GM19324 (cell line): ENCODE measurements at regions not wholly inside any gene's neighbourhood (a gene's known extent, or its start where the extent isn't known, plus 50 kb on each side); places are given as distances from the start of the nearest gene placed in this dataset.

Source experiments
- ATAC-seq: cut with Tn5 transposase; IDR thresholded peaks from one replicate; pipeline ENCODE4 v1.9.1; 2021; ENCODE audit warnings: mild to moderate bottlenecking, moderate library complexity; ENCODE audit not compliant: unreplicated experiment, low FRiP score

DNA sequence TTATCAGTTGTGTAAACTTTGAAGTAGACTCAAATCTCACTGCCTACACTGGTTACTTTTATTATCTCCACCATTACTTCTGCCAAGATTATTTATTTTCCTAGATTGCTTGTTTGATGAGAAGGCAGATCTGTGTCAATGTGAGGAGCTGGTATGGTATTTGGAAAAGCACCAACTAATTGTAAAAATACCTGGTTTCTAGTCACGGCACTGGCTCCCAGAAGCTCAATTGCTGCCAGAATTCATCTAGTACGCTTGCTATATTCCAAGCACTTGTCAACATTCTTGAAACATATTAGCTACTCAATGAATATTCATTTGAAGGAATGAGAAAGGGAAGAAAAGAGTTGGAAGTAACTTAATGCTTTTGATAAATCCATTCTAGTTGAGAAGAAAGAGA lies 1376.8 kb upstream of the ADGRL3 start:
- no peak for ATAC-seq

DNA sequence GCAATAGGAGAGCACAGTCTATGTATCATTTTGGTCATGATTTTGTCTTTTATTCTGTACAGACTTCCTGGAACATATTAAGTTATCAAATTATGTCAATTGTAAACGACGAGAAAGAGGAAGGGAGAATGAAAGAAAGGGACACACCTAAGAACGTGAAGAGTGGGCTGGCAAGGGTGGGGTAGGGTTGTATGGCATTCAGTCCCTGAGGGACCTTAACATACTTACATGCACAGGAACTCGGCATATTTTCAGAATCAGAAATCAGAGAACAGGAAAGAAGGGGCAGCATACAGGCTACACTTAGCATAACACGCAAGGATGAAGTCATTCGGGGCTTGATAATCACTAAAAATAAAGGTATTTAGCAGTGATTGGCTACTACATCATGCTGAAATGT lies 1375.0 kb upstream of the ADGRL3 start:
- no peak for ATAC-seq

DNA sequence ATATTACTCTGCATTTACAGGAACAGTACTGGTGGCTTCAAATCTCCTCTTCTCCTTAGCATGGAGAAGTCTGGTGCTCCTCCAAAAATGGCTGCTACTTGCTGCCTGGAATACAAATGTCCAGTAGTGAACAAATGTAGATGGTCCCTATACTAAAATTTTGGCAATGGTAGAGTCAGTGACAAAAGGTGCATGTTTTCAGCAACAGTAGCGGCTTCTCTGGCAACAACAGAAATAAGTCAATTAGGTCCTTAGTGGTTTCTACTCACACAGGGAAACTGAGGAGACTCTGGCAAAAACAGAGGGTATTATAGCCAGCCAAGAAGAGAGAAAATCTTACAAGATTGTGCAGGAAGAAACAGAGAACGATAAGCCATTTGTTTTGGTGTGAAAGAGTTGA lies 1368.4 kb upstream of the ADGRL3 start:
- no peak for ATAC-seq

DNA sequence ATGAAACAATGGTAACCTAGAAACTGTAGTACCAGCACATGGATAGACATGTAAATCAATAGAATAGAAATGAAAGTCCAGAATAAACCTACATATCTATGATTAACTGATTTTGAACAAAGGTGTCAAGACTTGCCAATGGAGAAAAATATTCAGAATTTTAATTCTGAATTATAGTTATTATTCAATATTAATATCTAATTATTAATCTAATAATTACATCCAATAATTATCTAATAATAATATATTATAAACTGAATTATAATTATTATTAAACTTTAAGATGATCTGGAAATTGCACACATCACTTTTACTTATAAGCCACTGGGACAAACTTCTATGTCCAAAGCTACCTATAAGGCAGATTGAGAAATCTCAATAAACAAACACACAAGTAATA lies 1365.2 kb upstream of the ADGRL3 start:
- ATAC-seq: no peak

DNA sequence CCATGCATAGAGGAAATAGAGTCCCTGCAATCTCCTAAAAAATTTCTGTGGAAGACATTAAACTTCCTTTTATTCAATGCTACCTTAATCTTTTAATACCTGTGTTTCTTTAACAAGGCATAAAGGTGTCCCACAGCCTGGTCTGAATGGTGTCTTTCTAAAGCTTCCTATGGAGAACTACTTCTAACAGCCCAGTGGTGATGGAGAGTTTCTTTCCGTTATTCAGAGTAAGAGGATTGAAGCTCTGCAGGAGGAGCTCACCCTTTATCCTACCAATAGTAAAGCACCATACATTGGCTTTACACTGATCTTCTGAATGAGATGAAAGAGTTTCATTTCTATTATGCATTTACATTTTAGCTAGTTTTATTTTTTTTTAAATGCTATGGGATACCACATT lies 1362.4 kb upstream of the ADGRL3 start:
- no peak for ATAC-seq

DNA sequence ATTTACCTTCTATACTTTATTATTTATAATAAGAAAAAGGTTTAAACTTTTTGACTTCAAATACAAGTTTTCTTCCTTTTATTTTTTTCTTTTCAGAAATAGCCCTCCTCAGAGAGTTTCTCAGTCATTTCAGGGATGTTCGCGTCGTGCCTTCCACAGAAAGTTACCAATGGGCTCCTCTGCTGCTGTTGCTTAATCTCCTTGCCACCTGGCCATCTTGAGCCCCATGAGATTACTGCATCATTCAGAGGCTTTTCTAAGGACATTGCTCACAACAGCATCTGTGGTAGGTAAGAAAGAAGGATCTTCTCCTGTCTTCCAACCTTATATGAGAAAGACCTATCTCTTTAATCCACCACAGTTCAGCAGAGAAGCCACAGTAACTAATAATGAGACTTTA lies 1361.9 kb upstream of the ADGRL3 start:
- ATAC-seq: no peak

DNA sequence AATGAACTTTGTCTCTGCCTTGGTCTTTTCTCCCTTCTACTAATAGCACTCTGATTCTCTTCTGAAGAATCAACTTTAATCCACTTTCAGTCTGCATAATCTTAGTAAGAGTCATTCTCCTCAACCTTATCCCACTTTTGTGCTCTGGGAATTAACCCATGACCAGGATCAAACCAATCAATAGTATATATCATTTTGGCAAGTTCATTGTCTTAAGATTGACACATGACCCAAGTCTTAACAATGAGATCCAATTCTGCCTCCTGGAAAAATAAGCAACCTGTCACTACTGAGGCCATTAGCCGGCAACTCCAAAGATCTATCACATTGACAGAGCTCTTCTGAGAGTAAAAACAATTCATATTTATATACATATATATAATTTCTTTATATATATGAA lies 1358.4 kb upstream of the ADGRL3 start:
- no peak for ATAC-seq

DNA sequence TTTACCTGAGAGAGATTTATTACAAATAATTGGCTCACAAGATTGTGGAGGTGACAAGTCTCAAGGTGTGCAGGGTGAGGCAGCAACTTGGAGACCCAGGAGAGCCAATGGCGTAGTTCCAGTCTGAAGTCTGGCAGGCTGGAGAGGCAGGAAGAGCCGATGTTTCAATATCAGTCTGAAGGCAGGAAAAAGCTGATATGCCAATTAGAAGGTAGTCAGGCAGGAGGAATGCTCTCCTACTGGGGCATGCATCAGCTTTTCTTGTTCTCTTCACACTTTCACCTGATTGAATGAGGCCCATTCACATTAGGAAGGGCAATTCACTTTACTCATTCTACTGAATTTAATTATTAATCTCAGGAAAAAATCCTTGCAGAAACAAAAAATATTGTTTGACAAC lies 1351.7 kb upstream of the ADGRL3 start:
- no peak for ATAC-seq

DNA sequence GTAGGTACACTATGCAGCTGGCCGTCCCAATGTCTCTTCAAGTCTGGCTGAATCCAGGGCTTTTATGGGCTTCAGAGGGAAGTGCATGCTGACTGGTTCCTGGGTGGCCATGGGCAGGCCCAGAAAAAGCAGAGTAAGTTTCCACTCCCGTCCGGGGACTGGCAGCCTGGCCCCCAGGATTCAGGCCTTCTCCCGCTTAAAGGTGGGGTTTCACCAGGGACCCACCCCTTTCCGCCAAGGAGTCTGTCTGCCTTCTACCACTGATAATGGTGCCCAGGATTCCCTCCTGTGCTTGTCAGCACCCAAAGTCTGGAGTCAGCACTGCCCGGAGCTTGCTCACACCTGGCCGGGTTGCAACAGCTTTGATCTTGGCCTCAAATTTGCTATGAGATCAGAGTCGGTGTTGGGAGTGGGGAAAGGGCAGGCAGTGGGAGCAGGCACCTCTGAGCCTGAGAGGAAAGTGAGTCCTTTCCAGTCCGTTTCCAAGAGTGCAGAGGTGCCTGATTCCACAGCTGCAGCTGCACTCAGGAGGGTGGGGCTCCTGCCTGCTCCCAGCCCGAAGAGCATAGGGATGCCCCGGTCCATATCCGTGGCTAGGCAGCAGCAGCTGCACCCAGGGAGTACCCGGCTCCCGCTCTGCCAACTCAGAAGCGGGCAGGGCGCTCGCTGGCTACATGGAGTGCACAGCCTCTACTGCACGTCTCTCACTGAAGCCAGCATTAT lies 1344.3 kb upstream of the ADGRL3 start:
- ATAC-seq: no peak

DNA sequence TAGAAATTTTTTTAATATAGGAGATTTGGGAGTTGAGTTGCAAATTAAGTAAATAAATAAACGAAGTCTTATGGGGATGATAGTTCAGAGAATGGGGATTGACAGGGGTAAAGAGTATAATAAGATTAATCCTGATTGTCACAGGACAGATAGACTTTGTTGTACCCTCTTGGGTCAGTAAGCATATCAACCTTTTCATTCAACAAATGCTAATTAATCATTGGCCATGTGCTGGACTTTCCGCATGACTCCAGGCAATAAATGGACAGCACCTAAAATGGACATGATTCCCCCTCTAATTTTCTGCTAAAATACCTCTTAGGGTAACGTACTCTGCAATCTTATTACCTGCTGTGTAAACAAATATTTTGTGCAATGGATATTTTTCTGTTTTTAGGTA lies 1331.1 kb upstream of the ADGRL3 start:
- no peak for ATAC-seq

DNA sequence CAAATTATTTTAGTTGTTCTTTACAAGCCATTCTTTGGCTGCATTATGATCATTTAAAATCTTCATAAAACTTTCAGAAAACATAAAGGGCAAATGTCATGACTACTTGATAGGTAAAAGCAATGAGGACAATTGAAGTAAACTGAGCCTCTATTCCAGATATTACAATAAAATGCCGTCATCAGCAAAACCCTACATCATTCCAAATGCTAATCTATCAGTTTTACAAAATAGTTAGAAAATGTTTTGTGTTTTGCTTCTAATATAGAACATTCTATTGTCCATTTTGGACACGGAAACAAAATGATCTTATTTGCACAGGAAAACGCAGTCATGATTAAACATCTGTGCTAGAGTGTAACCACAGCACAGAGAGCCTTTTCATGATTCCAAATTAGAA lies 1330.6 kb upstream of the ADGRL3 start:
- ATAC-seq: no peak

DNA sequence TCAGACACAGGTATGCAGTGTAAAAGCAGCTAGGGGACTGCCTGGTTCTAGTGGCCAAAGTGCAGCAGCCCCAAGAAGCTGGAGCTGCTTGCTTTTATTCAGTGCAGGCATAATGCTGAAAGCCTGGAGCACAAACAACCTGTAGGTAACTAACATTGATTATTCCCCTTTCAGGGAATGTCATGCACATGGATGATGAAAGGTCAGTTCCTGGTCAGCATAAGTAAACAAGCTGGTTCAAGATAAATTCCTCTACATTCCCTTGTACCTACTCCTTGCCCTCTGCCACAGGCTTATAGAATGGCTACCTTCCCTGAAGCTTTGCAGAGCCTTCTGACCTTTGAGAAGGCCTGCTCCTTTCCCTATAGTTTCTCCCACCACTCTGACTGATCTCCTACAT lies 1318.5 kb upstream of the ADGRL3 start:
- ATAC-seq: no peak

DNA sequence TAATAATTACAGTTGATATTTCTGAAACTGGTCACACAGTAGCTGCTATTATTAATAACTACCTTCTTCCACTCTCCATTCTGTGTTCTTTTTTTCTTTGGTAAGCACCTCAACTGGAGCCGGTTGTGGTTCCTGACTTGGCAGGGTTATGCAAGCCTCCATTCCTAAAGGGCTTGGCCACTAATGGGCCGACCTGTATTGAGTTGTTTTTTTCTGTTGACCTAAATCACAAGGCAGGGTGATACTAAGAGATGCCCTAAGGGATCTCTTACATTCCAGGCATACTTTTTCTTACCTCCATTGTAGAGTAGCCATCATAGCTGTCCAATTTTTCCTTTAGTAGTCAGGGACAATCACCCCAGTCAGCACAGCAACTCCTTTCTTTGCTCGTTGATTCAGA lies 1295.8 kb upstream of the ADGRL3 start:
- ATAC-seq: no peak

DNA sequence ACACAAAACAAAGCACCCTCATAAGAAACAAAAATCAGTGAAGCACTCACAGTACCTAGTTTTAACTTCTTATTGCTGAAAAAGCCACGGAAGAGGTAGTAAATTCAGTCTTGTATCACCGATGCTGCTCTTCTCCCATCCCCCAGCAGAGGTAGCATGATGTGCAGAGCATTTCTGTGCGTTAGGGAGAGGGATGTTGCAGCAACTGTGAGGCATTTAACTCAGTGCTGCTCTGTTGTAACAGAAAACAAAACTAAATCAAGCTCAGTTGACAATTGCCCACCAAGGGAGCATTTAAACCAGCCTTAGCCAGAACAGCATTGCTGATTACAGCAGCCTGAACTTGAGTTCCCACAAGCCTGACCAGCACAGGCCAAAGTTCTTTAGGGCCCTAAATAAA lies 1279.7 kb upstream of the ADGRL3 start:
- no peak for ATAC-seq

DNA sequence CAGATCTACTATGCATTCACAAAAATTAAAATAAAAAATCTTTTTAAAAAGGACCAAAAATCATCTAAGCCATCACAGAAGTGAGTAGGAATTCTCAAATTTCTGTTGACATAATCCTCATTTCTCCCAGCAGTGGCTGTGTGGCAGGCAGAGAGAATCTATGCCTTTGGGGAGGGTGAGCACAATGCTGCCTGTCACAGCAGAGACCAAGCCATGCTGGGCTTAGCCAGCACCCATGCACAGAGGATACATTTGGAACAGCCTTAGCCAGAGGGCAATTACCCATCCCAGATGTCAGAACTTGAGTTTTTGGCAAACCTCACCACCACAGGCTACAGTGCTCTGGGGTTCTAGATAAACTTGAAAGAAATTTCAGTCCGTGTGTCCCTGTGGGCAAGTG lies 1274.8 kb upstream of the ADGRL3 start:
- no peak for ATAC-seq

DNA sequence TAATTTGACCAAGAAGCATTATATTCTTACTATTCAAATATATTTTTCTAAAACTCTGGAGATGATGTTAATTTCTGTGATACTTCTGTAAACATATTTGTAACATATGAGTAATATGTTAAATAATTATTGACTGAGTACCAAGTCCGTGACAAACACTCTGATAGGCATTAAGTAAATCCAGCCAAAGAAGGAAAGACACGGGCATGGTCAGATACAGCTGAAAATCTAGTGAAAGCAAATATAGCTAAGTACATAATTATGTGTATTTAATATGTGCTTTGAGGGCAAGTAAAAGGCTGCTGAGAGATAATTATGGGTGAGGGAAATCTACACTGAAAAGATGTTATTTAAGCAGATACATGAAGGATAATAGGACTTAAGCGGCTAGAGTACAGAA lies 1263.6 kb upstream of the ADGRL3 start:
- no peak for ATAC-seq

DNA sequence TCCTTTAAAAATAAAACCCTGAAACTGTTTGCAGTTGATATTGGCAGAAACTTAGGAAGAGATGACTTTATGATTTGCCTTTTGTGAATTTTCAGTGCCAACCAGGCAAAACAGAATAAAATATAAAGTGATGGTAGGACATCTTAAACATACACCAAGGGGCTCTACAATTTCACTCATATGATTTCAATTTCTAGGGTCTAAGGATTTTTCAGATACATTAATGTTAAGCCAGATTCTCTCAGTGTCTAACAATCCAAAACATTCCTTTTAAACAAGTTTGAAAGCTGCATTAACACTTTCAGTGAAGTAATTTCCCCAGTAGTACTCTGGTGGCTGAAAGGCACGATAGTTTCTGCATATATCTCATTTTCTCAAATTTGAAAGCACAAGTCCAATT lies 1262.0 kb upstream of the ADGRL3 start:
- no peak for ATAC-seq

DNA sequence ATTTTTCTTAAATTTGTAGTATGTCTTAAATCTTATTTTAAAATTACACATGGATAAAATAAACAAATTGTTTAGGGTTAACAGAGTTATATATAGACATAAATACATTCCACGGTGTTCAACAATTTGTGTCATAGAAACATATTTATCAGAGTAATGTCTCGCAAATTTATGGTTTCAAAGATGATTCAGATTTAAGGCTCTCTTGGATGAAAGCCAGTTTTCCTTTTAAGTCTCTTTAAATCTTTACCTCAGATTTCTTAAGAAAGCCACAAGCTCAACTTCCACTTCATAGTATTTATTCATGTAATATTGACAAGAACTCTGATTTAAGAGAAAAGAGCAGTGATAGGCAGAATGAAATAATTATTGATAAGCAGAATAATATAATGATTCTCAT lies 1254.8 kb upstream of the ADGRL3 start:
- ATAC-seq: no peak

DNA sequence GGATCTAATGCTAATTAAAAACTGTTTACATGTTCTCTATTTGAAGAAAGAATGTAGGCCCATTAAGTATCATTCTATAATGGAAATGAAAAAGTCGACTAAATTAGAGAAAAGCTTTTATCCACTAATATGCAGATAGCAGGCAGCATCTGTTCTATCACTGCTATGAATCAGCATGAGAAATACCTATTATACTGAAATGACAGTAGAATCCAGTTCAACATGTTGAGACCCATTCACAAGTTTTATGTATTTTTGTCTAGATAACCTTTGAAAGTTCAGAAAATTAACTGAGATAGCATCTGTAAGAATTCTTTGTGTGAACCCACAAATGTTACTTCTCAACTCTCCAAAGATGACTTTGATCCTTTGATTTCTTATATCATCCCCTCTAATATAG lies 1254.4 kb upstream of the ADGRL3 start:
- ATAC-seq: no peak

DNA sequence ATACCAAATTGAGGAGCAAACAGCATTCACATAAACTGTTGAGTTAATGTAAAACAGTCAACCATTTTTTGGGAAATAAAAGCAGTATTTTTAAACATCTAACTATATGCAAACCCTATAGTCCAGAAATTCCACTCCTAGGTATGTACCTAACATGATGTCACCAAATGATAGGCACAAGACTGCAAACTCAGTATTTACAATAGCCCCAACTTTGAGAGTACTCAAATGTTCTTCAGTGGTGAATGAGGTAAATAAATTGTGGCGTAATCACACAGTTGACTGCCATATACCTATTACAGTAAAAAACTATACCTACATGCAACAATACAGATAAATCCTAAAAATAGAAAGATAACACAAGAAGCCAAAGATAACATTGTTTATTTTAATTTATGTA lies 1243.8 kb upstream of the ADGRL3 start:
- no peak for ATAC-seq

DNA sequence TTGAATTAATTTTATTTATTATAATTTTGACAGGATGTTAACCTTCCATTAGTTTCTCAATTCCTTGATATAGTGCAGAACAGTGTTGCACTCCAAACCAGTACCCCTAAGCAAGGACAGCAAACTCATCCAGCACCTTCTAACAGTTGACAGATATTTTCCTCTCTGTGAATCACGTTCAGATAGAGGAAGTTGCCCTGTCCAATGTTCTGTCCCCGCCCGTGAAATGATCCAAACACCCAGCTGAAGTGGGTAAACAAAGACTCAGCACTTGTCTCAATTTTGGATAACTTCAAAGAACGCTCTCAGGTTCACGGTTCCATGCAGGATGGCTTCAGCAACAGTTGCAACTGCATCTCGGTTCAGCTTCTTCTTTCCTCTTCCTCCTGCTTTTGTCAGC lies 1240.0 kb upstream of the ADGRL3 start:
- no peak for ATAC-seq

DNA sequence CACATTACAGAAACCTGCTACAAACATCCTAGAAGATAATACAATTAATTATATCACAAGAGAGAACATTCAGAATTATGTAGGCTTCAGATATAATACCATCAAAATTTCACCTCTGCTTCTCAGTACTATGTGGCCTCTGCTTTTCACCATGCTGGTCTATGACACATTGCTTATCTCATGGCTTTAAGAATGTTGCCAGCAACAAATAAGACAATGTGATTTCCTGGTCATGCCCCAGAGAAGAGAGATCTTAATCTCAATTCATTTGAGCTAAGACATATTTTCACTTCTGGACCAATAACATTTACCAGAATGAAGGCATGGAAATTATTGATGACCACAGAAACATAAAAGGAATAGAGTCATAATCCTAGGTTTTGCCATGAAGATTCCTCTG lies 1233.4 kb upstream of the ADGRL3 start:
- no peak for ATAC-seq

DNA sequence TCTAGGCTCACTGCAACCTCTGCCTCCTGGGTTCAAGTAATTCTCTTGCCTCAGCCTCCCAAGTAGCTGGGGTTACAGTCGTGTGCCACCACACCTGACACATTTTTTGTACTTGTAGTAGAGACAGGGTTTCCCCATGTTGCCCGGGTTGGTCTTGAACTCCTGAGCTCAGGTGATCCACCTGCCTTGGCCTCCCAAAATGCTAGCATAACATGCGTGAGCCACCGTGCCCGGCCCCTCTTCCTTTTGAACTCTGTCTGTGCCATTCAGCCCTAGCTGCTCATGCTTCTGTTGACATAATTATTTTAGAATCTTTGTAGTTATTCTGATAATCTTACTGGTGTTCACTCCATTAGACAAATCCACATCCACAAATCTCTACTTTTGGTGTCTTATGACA lies 1231.3 kb upstream of the ADGRL3 start:
- no peak for ATAC-seq
